ENCODE measurements at regions not wholly inside any gene's neighbourhood (a gene's known extent, or its start where the extent isn't known, plus 50 kb on each side); places are given as distances from the start of the nearest gene placed in this dataset.
"Not testable (repeated sequence)": the region's sequence is repeated elsewhere in the genome, so short reads cannot be mapped to it uniquely, and the experiment has no call there.

DNA sequence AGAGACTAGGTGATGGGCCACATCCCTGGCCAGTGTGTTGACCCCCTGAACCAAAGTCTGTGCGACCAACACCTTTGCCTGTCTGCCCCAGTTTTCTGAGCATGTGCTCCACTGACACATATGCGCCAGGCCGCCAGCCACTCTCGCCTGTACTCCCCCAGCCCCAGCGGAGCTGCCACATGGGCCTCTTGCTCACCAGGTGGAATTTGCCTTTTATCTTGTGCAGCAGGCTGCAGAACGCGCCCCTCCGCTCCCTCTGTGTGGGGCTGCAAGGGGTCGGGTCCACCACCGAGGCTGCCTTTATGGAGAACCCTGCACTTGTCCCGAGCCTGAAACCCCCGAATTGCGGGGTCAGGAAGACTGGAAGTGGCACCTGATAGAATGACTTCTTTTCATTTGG lies 405.7 kb upstream of the NPAP1 start:
- Histone ChIP-seq H3K9ac (ENCODE audit: low read length) (no peak overlapping the region), H3K36me3 (ENCODE audit: control insufficient read depth in 1 of 2, insufficient read depth in 2 of 2, low read length in 2 of 2) (no peaks in the 10 kb centered on the region), H3K9me2 (ENCODE audit: insufficient read depth) (no peaks in the 10 kb centered on the region), H3K27ac (ENCODE audit: low read depth, low read length) (no peak overlapping the region), H3K79me2 (ENCODE audit: insufficient read depth, low read length) (no peaks in the 10 kb centered on the region), H2AFZ (ENCODE audit: low read depth, low read length, poor library complexity, severe bottlenecking) (no peak overlapping the region), H3K4me1 (ENCODE audit: control insufficient read depth in 1 of 2, insufficient read depth in 2 of 2, low read length in 2 of 2) (no peaks in the 10 kb centered on the region), H3K4me3 (replicated peaks in 1 of 2; ENCODE audit: low read depth in 1 of 2, low read length in 2 of 2) (no peak overlapping the region), H3K27me3 (ENCODE audit: insufficient read depth, low read length) (no peaks in the 10 kb centered on the region), H4K20me1 (ENCODE audit: insufficient read depth) (no peaks in the 10 kb centered on the region), H3K4me2 (ENCODE audit: low read length) (no peak overlapping the region), H3K9me3 (ENCODE audit: control insufficient read depth in 1 of 2, insufficient read depth in 1 of 2, low read depth in 1 of 2, low read length in 2 of 2) (peaks cover 3 to 5% of the 10 kb centered on the region in 2 experiments; a peak in 1 of 4 replicates)
- ChIA-PET RAD21 (ENCODE audit: low non-redundant PET in 1 of 2, low total read pairs in 2 of 2, uncharacterized antibody in 2 of 2, unreplicated experiment in 2 of 2) (no interaction called here), POLR2A (no interaction called here), CTCF (no interaction called here)
- TF ChIP-seq ZFX (IDR thresholded peaks at IDR 0.05) (no peak), SRF (IDR thresholded peaks at IDR 0.05; ENCODE audit: low read depth) (no peak), RAD21 (IDR thresholded peaks at IDR 0.05; ENCODE audit: low read depth) (no peak), MAX (IDR thresholded peaks at IDR 0.05) (no peak), CTCF (IDR thresholded peaks at IDR 0.05 in 2 of 3, conservative IDR thresholded peaks at IDR 0.05 in 1 of 3; ENCODE audit: borderline replicate concordance in 1 of 3, insufficient read depth in 1 of 3, low read depth in 2 of 3, low read length in 2 of 3) (no peak), ATF3 (IDR thresholded peaks at IDR 0.05) (no peak), SIN3A (IDR thresholded peaks at IDR 0.05; ENCODE audit: low read depth) (no peak), EGR1 (IDR thresholded peaks at IDR 0.05; ENCODE audit: low read depth) (no peak)
- TF ChIP-seq, protein P1, sequence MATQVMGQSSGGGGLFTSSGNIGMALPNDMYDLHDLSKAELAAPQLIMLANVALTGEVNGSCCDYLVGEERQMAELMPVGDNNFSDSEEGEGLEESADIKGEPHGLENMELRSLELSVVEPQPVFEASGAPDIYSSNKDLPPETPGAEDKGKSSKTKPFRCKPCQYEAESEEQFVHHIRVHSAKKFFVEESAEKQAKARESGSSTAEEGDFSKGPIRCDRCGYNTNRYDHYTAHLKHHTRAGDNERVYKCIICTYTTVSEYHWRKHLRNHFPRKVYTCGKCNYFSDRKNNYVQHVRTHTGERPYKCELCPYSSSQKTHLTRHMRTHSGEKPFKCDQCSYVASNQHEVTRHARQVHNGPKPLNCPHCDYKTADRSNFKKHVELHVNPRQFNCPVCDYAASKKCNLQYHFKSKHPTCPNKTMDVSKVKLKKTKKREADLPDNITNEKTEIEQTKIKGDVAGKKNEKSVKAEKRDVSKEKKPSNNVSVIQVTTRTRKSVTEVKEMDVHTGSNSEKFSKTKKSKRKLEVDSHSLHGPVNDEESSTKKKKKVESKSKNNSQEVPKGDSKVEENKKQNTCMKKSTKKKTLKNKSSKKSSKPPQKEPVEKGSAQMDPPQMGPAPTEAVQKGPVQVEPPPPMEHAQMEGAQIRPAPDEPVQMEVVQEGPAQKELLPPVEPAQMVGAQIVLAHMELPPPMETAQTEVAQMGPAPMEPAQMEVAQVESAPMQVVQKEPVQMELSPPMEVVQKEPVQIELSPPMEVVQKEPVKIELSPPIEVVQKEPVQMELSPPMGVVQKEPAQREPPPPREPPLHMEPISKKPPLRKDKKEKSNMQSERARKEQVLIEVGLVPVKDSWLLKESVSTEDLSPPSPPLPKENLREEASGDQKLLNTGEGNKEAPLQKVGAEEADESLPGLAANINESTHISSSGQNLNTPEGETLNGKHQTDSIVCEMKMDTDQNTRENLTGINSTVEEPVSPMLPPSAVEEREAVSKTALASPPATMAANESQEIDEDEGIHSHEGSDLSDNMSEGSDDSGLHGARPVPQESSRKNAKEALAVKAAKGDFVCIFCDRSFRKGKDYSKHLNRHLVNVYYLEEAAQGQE (IDR thresholded peaks at IDR 0.05; ENCODE audit: low read depth): no peak
- intact Hi-C loops (cut with micrococcal nuclease): no loop called here
- no peak for ATAC-seq
- BruUV-seq (replicated peaks): no TSS peak
- DNase-seq (ENCODE audit: low read depth, low spot score): no peak

DNA sequence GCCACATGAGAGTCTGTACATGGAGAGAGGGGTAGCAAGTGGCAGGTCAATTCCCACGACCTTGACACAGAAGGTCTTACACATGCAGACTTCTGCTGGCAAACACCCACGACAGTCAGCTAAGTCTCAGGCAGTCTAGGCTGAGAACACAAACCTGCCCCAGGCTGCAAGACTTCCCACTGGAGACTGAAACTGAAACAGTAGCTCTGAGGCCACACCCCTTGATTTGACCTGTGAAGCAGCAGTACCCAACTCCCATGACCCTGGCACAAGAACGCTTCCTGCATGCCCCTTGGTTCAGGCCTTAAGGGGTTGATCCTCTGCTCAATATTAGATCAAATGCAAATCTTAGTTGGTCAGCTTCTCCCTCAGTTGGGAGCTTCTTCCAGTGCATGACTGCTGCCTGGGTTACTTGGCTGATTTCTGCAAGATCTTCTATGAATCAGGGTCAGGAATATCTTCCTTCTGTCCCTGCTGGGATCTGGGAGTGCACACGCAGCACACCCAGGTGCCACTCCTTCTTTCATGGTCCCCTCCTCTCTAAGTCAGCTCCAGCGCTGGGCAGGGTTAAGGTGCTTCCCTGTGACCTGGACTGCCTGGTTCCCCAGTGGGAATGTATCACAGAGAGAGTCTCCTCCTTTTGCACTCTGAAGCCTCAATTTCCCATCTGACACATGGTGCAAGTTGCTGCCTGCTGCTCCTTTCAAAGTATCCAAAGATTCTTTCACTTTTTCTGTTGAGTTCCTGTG lies 403.9 kb upstream of the NPAP1 start:
- H4K20me1 ChIP-seq (ENCODE audit: insufficient read depth); ATAC-seq; H3K4me1 ChIP-seq (ENCODE audit: control insufficient read depth in 1 of 2, insufficient read depth in 2 of 2, low read length in 2 of 2); BruUV-seq (replicated peaks); H3K4me2 ChIP-seq (ENCODE audit: low read length); H3K27ac ChIP-seq (ENCODE audit: low read depth, low read length); H3K27me3 ChIP-seq (ENCODE audit: insufficient read depth, low read length); POLR2A ChIA-PET; intact Hi-C loops (cut with micrococcal nuclease); H3K4me3 ChIP-seq (replicated peaks in 1 of 2; ENCODE audit: low read depth in 1 of 2, low read length in 2 of 2); H2AFZ ChIP-seq (ENCODE audit: low read depth, low read length, poor library complexity, severe bottlenecking); H3K36me3 ChIP-seq (ENCODE audit: control insufficient read depth in 1 of 2, insufficient read depth in 2 of 2, low read length in 2 of 2); RAD21 ChIA-PET (ENCODE audit: low non-redundant PET in 1 of 2, low total read pairs in 2 of 2, uncharacterized antibody in 2 of 2, unreplicated experiment in 2 of 2); DNase-seq (ENCODE audit: low read depth, low spot score); H3K9me3 ChIP-seq (ENCODE audit: control insufficient read depth in 1 of 2, insufficient read depth in 1 of 2, low read depth in 1 of 2, low read length in 2 of 2); H3K9ac ChIP-seq (ENCODE audit: low read length); CTCF ChIA-PET; H3K79me2 ChIP-seq (ENCODE audit: insufficient read depth, low read length); H3K9me2 ChIP-seq (ENCODE audit: insufficient read depth): not testable (repeated sequence)

Data from HCT116 (cell line).